ENCODE measurements at regions not wholly inside any gene's neighbourhood (a gene's known extent, or its start where the extent isn't known, plus 50 kb on each side); places are given as distances from the start of the nearest gene placed in this dataset.

DNA sequence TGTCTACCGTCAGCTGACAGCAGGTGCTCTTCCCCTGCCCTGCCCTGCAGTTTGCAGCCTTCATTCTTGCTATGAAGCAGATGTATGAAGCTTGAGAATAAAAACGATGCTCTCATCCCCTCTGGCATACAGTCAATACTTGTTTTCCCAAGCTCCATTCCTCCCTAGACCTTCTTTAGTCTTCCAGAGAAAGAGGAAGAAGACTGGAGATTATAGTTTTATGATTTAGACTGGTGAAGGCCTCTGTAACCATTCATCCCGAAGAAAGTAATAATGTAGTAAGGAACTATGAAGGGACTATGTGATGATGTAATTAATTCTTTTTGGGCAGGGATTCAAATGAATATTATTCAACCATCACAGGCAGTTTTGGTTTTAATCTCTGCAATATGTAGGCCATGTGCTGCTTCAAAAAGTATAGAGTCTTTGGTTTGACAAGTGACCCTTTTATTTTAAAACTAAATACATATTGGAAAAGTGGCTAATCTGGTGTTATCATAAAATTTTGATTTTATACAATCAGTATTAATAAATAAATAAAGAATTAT is 242.4 kb upstream of the KIAA1217 start:
- Histone ChIP-seq H3K4me3 (ENCODE audit: low read length, poor library complexity, severe bottlenecking) (no peak overlapping the region), H3K9ac (ENCODE audit: low read depth, low read length, poor library complexity, severe bottlenecking) (no peak overlapping the region), H3K9me3 (ENCODE audit: insufficient read depth, low read depth, low read length) (no peaks in the 10 kb centered on the region), H3K4me1 (ENCODE audit: insufficient read depth, low read length, poor library complexity, severe bottlenecking) (peaks cover 12% of the 10 kb centered on the region), H3K27me3 (ENCODE audit: insufficient read depth, low read length, poor library complexity, severe bottlenecking) (no peaks in the 10 kb centered on the region), H4K20me1 (ENCODE audit: insufficient read depth, low read length, poor library complexity, severe bottlenecking) (no peaks in the 10 kb centered on the region), H3K79me2 (ENCODE audit: insufficient read depth, low read length) (no peaks in the 10 kb centered on the region), H3K9me2 (replicated peaks; ENCODE audit: low read depth, low read length) (no peaks in the 10 kb centered on the region), H3F3A (ENCODE audit: low read depth) (no peaks in the 10 kb centered on the region), H2AFZ (ENCODE audit: low read length) (no peak overlapping the region), H3K36me3 (ENCODE audit: insufficient read depth, low read length) (no peaks in the 10 kb centered on the region), H3K4me2 (ENCODE audit: low read depth, low read length, poor library complexity, severe bottlenecking) (no peak overlapping the region)
- TF ChIP-seq EZH2phosphoT487 (IDR thresholded peaks at IDR 0.05; ENCODE audit: borderline replicate concordance) (no peak), CTCF (conservative IDR thresholded peaks at IDR 0.05; ENCODE audit: low read length) (no peak)

DNA sequence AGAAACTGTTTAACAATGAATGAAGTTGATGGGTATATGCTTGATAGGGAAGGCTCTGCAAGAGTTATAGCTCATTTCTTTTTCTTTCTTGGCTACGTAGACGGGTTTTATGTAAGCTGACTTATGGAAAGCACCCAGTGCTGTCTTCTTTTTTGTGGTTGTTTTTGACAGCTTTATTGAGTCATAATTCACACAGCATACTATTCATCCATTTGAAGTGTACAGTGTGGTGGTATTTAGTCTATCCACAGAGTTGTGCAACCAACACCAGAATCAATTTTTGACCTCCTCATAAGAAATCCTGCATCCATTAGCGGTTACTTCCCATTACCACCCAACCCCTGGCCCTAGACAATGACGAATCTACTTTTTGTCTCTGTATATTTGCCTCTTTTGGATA is 240.6 kb upstream of the KIAA1217 start:
- TF ChIP-seq CTCF (conservative IDR thresholded peaks at IDR 0.05; ENCODE audit: low read length) (no peak), EZH2phosphoT487 (IDR thresholded peaks at IDR 0.05; ENCODE audit: borderline replicate concordance) (no peak)
- no peaks in the 10 kb centered on the region for H3K36me3 ChIP-seq (ENCODE audit: insufficient read depth, low read length)
- H3K27me3 ChIP-seq (ENCODE audit: insufficient read depth, low read length, poor library complexity, severe bottlenecking): no peaks in the 10 kb centered on the region
- H3K4me3 ChIP-seq (ENCODE audit: low read length, poor library complexity, severe bottlenecking): no peak overlapping the region
- H3K9me2 ChIP-seq (replicated peaks; ENCODE audit: low read depth, low read length): no peaks in the 10 kb centered on the region
- peaks cover 12% of the 10 kb centered on the region for H3K4me1 ChIP-seq (ENCODE audit: insufficient read depth, low read length, poor library complexity, severe bottlenecking)
- no peaks in the 10 kb centered on the region for H3F3A ChIP-seq (ENCODE audit: low read depth)
- H3K9me3 ChIP-seq (ENCODE audit: insufficient read depth, low read depth, low read length): no peaks in the 10 kb centered on the region
- H2AFZ ChIP-seq (ENCODE audit: low read length): no peak overlapping the region
- peak overlapping the region; percentile 36 for H3K4me2 ChIP-seq (ENCODE audit: low read depth, low read length, poor library complexity, severe bottlenecking)
- no peak overlapping the region for H3K9ac ChIP-seq (ENCODE audit: low read depth, low read length, poor library complexity, severe bottlenecking)
- H3K79me2 ChIP-seq (ENCODE audit: insufficient read depth, low read length): no peaks in the 10 kb centered on the region
- H4K20me1 ChIP-seq (ENCODE audit: insufficient read depth, low read length, poor library complexity, severe bottlenecking): no peaks in the 10 kb centered on the region

DNA sequence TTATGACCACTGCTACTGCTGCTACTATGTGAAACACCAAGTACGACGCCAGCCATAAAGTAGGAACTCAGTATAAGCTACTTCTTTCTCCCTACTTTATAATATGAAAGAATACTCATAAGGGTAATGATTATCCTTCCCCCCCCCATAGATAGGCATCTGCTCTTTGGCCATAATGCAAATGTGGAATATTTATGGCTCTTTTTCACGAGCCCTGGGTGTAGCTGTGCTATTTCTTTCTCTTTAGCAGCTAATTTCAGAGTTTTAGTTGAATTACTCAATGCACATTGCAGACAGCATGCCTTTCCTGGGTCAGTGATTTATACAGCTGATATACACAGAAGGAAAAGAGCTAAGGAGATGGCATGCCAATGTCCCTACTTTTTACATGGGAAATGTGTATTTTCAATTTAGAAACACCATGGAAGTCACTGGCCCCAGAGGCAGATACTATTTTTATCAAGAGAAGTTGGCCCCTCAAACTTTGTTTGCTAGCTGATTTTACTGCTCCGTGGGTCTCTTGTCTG is 234.1 kb upstream of the KIAA1217 start:
- Histone ChIP-seq H3F3A (ENCODE audit: low read depth) (no peaks in the 10 kb centered on the region), H3K4me2 (ENCODE audit: low read depth, low read length, poor library complexity, severe bottlenecking) (no peak overlapping the region), H3K79me2 (ENCODE audit: insufficient read depth, low read length) (no peaks in the 10 kb centered on the region), H3K27me3 (ENCODE audit: insufficient read depth, low read length, poor library complexity, severe bottlenecking) (no peaks in the 10 kb centered on the region), H3K36me3 (ENCODE audit: insufficient read depth, low read length) (no peaks in the 10 kb centered on the region), H3K9me2 (replicated peaks; ENCODE audit: low read depth, low read length) (no peaks in the 10 kb centered on the region), H3K9me3 (ENCODE audit: insufficient read depth, low read depth, low read length) (no peaks in the 10 kb centered on the region), H3K9ac (ENCODE audit: low read depth, low read length, poor library complexity, severe bottlenecking) (no peak overlapping the region), H2AFZ (ENCODE audit: low read length) (no peak overlapping the region), H3K4me1 (ENCODE audit: insufficient read depth, low read length, poor library complexity, severe bottlenecking) (peaks cover 4% of the 10 kb centered on the region), H4K20me1 (ENCODE audit: insufficient read depth, low read length, poor library complexity, severe bottlenecking) (no peaks in the 10 kb centered on the region), H3K4me3 (ENCODE audit: low read length, poor library complexity, severe bottlenecking) (no peak overlapping the region)
- TF ChIP-seq EZH2phosphoT487 (IDR thresholded peaks at IDR 0.05; ENCODE audit: borderline replicate concordance) (no peak), CTCF (conservative IDR thresholded peaks at IDR 0.05; ENCODE audit: low read length) (no peak)
